Right hindlimb (tissue), 1 donor: ENCODE measurements at regions not wholly inside any gene's neighbourhood (a gene's known extent, or its start where the extent isn't known, plus 50 kb on each side); places are given as distances from the start of the nearest gene placed in this dataset.

ENCODE experiments used
- DNase-seq: peaks from one replicate; pipeline ENCODE4 v3.0.0-alpha.2; 2018

GRCh38 chr22:47808886-47809620 lies 1046.6 kb downstream of the TBC1D22A start:
- no peak for DNase-seq

DNA sequence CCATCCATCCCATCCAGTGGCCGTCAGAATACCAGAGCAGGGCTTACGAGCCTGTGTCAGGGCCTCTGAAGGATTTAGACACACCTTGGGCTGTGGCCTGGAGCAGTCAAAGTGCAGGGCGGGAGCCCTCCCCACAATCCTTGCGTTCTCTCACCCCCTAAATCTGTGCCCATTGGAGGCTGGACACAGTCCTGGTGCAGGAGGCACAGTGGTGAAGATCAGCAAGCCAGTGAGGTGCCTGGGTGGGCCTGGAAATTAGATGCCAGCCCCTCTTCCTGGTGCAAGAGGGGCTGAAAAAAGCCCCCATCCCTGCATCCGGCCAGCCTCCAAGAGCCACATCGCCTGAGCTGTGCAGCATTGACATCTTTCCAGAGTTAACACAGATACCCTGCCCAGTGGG lies 1045.8 kb downstream of the TBC1D22A start:
- no peak for DNase-seq

GRCh38 chr22:47807506-47807905 lies 1045.1 kb downstream of the TBC1D22A start:
- no peak for DNase-seq

GRCh38 chr22:47806894-47807293 lies 1044.4 kb downstream of the TBC1D22A start:
- DNase-seq = no peak

- no peak for DNase-seq
These were observed 1043.0 kb downstream of the TBC1D22A start for GRCh38 chr22:47805394-47805935.

DNA sequence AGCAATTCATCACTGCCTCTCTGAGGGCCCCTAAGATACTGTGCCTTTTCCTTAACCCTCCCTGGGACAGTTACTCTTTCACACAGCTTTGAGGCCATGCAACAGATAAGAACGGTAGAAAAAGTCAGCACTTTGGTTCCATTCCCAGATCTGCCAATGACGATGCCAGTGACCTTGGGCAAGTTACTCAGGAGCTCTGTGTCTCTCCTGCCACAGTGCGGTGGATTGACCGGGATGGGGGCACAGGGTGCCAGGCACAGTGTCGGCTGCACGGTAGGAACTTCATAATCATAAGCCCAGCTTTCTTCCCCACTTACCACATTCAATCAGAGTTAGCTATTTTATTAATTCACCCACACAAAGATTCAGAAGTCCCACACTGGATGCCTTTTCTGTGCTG lies 1041.8 kb downstream of the TBC1D22A start:
- no peak for DNase-seq

DNA sequence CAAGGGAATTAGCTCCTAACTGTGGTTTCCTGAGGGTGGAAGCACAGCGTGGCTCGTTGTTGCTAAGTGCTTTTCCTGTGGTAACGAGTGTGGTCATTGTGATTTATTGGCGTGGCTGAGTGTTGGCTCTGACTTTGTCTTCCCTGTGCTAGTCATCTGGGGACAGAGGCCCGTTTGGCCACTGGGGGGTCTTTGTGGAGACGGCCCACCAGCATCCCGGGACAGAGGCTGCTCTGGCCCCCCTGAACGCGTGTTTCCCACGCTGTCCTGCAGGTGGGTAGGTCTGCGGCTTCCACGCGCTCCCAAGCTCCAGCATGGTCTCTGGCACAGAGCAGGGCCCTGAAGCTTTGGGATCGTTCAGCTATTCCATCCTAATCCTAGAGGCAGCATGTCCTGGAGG lies 1040.0 kb downstream of the TBC1D22A start:
- no peak for DNase-seq

- DNase-seq = no peak
These were observed 1039.2 kb downstream of the TBC1D22A start for GRCh38 chr22:47801541-47802245.

DNA sequence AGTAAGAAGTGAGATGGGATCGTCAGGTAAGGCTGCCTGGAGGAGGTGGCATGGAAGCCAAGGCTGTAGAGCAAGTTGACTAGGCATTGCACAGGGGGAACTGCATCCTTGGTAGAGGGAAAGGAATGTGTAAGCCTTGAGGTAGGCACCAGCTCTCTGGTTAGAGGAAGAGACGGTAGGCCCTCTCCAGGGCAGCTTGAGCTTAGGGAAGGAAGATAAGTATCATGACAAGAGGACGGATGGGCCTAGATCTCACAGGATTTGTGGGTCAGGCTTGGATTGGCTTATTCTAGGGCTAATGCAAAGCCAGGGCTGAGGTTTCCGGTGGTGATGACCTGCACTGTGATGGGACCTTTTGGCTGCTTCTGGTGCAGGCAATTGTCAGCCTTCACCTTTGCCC lies 1035.8 kb downstream of the TBC1D22A start:
- DNase-seq = no peak

- no peak for DNase-seq
These were observed 1035.0 kb downstream of the TBC1D22A start for GRCh38 chr22:47797342-47797945.

DNA sequence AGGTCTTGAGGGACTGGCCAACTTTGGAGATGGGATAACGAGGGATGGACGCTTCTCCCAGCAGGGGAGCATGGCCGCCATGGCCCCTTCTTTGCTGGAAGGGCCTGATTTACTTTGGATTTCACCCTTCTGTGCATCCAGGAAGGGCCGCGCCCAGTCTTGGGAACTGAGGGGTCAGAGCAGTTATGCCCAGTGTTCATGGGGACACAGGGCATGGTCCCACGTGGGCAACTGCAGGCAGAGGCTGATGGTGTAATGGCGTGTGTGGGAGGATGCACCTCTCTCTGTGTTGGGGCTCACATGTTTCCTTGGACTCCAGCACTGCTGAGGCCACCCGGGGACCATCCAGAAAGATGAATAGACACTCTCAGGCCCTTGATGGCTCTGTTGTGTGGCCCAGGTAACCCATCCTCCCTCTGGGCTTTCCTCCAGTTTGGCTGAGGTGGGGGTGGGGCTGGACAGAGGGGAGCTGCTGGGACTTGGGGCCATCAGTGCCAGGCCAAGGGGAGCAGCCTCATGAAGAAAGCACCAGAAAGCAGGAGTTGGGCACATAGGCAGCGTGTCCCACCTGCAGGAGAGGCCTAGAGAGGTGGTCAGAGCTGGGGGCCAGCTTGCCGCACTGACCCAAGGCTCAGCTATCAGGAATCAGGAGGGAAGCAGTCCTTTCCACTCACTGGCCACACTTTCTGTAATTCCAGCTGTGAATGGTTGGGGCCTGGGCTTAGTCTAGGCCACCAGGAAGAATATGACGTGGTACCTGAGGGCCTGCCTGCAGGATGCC lies 1033.9 kb downstream of the TBC1D22A start:
- no peak for DNase-seq

DNA sequence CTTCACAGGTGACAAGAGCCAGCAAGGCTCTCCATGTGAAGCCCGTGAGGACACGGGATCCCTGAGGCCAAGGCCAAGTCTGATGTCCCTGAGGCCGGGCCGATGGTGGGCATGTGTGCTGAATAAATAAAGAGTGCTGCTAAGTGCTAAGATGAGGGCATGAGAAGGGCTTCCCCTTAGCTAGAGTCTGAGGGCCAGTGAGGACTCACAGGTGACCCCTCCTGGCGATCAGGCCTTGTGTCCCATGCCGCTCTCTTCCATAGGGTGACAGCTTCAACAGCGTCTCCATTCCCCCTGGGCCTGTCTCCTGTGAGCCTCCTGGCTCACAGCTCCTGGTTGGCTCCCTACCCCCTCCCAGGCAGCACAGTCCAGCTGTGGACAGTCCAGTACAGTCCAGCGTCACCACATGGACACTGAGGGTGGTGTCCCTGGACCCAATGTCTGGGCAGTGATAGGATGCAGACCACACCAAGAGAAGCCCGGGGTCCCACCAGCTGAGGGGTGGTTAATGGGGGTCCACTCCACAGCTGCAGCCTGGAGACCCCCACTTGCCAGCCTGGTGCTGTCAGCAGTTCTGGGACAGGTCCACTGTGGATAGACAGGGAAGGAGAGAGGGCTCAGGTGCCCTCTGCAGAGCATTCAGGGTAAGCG lies 1033.2 kb downstream of the TBC1D22A start:
- DNase-seq = no peak

DNA sequence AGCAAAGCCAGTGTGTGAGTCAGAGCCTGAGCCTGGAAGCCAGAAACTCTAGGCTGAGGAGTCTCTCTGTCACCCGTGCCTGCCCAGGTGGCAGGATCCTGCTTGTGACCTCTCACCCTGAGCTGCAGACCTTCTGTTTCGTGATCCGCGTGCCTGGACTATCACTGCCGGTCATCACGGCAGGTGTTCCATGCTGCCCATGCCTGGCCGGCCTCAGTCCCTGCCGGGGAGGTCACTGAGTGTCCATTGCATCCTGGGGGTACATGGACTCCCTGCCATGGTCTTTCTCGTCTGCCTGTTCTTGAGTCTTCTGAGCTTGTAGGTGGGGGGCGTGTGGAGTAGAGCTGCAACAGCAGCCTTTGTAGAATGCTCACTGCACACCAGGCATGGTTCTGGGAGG lies 1032.4 kb downstream of the TBC1D22A start:
- no peak for DNase-seq

- no peak for DNase-seq
These were observed 1031.1 kb downstream of the TBC1D22A start for GRCh38 chr22:47793304-47794101.

DNA sequence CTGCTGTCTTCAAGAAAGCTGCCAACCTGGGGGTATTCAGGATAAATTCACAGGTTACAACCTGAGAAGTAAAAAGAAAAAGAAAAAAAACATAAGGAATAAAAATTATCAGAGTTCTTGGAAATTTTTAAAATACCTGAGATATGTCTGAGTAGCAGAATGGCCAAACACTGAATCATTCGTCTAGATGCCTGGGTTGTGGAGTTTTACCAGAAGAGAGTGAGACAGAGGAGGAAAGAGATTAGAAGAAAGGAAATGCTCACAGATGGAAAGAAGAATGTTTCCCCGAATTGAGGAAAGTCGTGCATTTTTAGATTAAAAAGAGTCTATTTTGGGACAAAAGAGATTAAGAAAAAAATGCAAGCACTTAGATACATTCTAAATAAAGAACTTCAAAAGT lies 1026.7 kb downstream of the TBC1D22A start:
- no peak for DNase-seq

DNA sequence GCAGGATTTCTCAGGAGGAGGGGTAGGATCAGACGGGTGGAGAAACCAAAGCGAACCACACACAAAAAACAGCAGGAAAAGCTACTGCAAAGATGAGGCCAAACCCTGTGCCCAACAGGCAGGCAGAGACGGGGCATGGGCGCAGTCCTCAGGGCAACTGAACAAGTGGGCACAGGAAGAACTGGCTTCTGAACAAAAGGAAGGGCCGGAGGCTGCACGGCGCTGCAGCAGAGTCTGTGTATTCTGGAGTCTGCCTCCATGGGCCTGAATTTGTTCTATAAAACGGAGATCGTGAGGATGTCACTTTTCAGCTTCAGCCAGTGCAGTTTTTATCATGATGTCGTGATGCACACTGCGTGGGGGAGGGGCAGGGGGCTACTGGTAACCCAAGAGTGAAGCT lies 1026.0 kb downstream of the TBC1D22A start:
- no peak for DNase-seq

DNA sequence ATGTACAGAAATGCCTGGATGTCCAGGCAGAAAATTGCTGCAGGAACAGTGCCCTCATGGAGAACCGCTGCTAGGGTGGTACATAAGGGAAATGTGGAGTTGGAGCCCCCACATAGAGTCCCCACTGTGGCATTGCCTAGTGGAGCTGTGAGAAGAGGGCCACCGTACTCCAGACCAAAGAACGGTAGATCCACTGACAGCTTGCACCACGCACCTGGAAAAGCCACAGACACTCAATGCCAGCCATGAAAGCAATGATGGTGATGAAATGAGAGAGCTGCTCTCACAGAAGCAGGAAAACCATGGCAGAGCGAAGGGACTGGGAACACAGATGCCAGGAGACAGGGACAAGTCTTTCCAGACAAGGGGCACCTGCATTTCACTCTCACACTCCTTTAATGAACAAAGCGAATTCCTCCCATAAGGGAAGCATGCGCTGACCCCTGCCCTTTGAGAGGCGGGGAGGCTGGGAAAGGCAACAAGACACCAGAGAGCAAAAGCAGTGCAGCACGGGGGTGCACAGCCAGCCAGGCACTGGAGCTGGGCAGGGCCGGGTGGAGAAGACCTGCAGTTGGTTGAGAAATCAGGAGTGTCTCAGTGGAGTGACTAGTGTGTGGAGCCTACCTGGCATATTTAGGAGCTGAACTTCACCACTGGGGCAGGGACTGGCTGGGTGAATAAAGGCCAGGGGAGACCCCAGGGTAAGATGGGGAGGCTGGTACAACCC lies 1025.2 kb downstream of the TBC1D22A start:
- DNase-seq = no peak

DNA sequence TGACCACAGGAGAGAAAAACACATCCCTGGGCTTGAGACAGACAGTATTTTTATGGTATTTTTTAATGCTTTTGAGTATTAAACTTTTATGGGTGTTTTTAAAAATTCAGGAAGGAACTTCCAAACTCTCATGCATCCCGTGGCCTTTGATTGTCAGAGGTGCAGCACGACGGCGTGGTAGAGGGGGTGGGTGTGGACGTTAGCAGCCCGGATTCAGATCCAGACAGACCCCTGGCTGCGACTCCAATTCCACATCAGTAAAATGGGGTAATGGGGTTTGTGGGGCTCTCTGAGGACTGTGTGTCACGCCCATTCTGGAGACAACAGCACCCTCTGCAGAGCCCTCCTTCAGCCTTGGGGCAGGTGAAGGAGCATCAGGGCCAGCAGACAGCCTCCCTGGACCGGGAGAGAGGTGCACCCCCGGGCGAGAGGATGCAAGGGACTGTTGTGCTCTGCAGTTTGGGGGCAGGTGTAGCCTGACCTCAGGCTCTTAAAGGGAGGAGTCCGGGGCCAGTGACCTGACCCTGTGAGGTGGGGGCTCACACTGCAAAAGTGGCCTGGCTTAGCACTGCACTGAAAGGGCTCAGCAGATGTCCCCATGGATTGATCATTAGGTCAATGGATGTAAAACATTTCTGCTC lies 1024.3 kb downstream of the TBC1D22A start:
- no peak for DNase-seq

DNA sequence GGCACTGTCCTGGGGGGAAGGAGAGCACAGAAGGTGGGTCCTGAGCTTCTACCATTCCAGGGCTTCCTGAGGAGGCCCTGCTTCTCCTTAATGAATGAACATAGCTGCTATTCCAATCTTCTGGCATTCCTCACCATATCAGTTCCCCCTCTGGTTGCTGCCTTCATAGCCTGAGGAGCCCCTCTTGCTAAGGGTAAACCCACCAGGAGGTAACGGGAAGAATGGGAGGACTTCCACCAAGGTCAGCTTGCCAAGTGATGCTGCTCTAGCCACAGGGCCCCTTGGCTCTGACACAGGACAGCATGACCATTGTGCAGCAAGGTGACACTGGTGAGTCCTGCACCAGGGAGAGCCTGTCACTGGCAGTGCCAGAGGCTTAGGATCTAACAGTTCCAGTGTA lies 1022.5 kb downstream of the TBC1D22A start:
- no peak for DNase-seq

GRCh38 chr22:47784367-47784983 lies 1022.0 kb downstream of the TBC1D22A start:
- no peak for DNase-seq
